Activated CD4-positive, alpha-beta memory T cell treated with anti-CD3 and anti-CD28 coated beads, Interleukin-2, amount 10 ng/mL, durations not matched to agents 7 days and 5 days (primary cell): ENCODE measurements at regions not wholly inside any gene's neighbourhood (a gene's known extent, or its start where the extent isn't known, plus 50 kb on each side); places are given as distances from the start of the nearest gene placed in this dataset.

Experiments
- CTCF ChIA-PET: fragments of 350-600 bp; sonication (Branson Sonifier 250); formaldehyde crosslinking; loops from one replicate; lab custom pipeline; 2021; ENCODE audit warnings: antibody characterized with exemption, inconsistent platforms; lab: Charles Lee
- POLR2A ChIA-PET: fragments of 350-600 bp; sonication (Branson Sonifier 250); formaldehyde crosslinking; loops from one replicate; lab custom pipeline; 2021; ENCODE audit warnings: antibody characterized with exemption; lab: Charles Lee
- DNase-seq: peaks from one replicate; pipeline ENCODE4 v3.0.0-alpha.2; 2020
- H3K27ac Mint-ChIP-seq: one replicate; pipeline ENCODE4 v1.8.0; 2021; ENCODE audit warnings: mild to moderate bottlenecking, mixed read lengths
- H3K27me3 Mint-ChIP-seq: one replicate; pipeline ENCODE4 v1.8.0; 2021; ENCODE audit warnings: mixed read lengths
- H3K36me3 Mint-ChIP-seq: one replicate; pipeline ENCODE4 v1.8.0; 2021; ENCODE audit warnings: low read depth, mixed read lengths
- H3K4me1 Mint-ChIP-seq: one replicate; pipeline ENCODE4 v1.8.0; 2021; ENCODE audit warnings: mixed read lengths
- H3K4me3 Mint-ChIP-seq: one replicate; pipeline ENCODE4 v1.8.0; 2021; ENCODE audit warnings: mild to moderate bottlenecking, mixed read lengths
- H3K9me3 Mint-ChIP-seq: one replicate; pipeline ENCODE4 v1.8.0; 2021; ENCODE audit warnings: mixed read lengths

GRCh38 chr12:92495108-92495507 lies 207.7 kb upstream of the PLEKHG7 start:
- Mint-ChIP-seq H3K36me3 (peaks cover 11% of the 10 kb centered on the region), H3K4me1 (peaks cover 15% of the 10 kb centered on the region), H3K9me3 (peaks cover 11% of the 10 kb centered on the region), H3K27ac (no peak overlapping the region), H3K4me3 (no peak overlapping the region), H3K27me3 (no peaks in the 10 kb centered on the region)
- DNase-seq = no peak
- CTCF ChIA-PET = interaction anchor here (2.5 kb wide), 1 partner anchor 8 kb away, joined by 7 read pairs; no protein-coding TSS in a partner anchor
- POLR2A ChIA-PET = interaction anchor here (1.2 to 3.0 kb wide), 3 partner anchors 8 to 10 kb away, joined by 3 to 12 read pairs (median 4); no protein-coding TSS in a partner anchor

- no peak overlapping the region for H3K4me3 Mint-ChIP-seq
- H3K36me3 Mint-ChIP-seq = peaks cover 11% of the 10 kb centered on the region
- CTCF ChIA-PET = interaction anchor here (0.8 to 2.5 kb wide), 2 partner anchors 10 to 13 kb away, joined by 5 to 7 read pairs; no protein-coding TSS in a partner anchor
- no peak overlapping the region for H3K27ac Mint-ChIP-seq
- POLR2A ChIA-PET = interaction anchor here (0.7 to 3.0 kb wide), 4 partner anchors 8 to 23 kb away, joined by 3 to 12 read pairs (median 4); no protein-coding TSS in a partner anchor
- no peak for DNase-seq
- H3K27me3 Mint-ChIP-seq = no peaks in the 10 kb centered on the region
- peaks cover 18% of the 10 kb centered on the region for H3K4me1 Mint-ChIP-seq
- peaks cover 18% of the 10 kb centered on the region for H3K9me3 Mint-ChIP-seq
These were observed 209.0 kb upstream of the PLEKHG7 start for GRCh38 chr12:92493816-92494215.

- H3K9me3 Mint-ChIP-seq = peaks cover 18% of the 10 kb centered on the region
- H3K27ac Mint-ChIP-seq = no peak overlapping the region
- peaks cover 11% of the 10 kb centered on the region for H3K36me3 Mint-ChIP-seq
- no peak overlapping the region for H3K4me3 Mint-ChIP-seq
- H3K27me3 Mint-ChIP-seq = no peaks in the 10 kb centered on the region
- H3K4me1 Mint-ChIP-seq = peaks cover 24% of the 10 kb centered on the region
- CTCF ChIA-PET = interaction anchor here (1.0 to 2.5 kb wide), 2 partner anchors 10 to 76 kb away, joined by 3 to 7 read pairs; no protein-coding TSS in a partner anchor
- POLR2A ChIA-PET = interaction anchor here (1.3 to 3.0 kb wide), 3 partner anchors 8 to 14 kb away, joined by 3 to 12 read pairs (median 3); no protein-coding TSS in a partner anchor
- DNase-seq = no peak
These were observed 209.8 kb upstream of the PLEKHG7 start for GRCh38 chr12:92492995-92493394.

- Mint-ChIP-seq H3K4me1 (peaks cover 24% of the 10 kb centered on the region), H3K9me3 (peaks cover 18% of the 10 kb centered on the region), H3K36me3 (peaks cover 11% of the 10 kb centered on the region), H3K4me3 (no peak overlapping the region), H3K27me3 (no peaks in the 10 kb centered on the region), H3K27ac (no peak overlapping the region)
- CTCF ChIA-PET = interaction anchor here (1.0 to 1.7 kb wide), 2 partner anchors 10 to 77 kb away, joined by 3 to 4 read pairs; no protein-coding TSS in a partner anchor
- POLR2A ChIA-PET = interaction anchor here (1.3 to 3.0 kb wide), 3 partner anchors 9 to 13 kb away, joined by 3 to 12 read pairs (median 3); no protein-coding TSS in a partner anchor
- DNase-seq = no peak
These were observed 210.5 kb upstream of the PLEKHG7 start for GRCh38 chr12:92492291-92492690.

- H3K9me3 Mint-ChIP-seq = peaks cover 18% of the 10 kb centered on the region
- DNase-seq = no peak
- CTCF ChIA-PET = interaction anchor here (0.9 kb wide), 1 partner anchor 81 kb away, joined by 3 read pairs; no protein-coding TSS in a partner anchor
- POLR2A ChIA-PET = no interaction called here
- H3K27me3 Mint-ChIP-seq = no peaks in the 10 kb centered on the region
- H3K4me3 Mint-ChIP-seq = no peak overlapping the region
- peaks cover 19% of the 10 kb centered on the region for H3K4me1 Mint-ChIP-seq
- no peak overlapping the region for H3K27ac Mint-ChIP-seq
- H3K36me3 Mint-ChIP-seq = peaks cover 7% of the 10 kb centered on the region
These were observed 213.0 kb upstream of the PLEKHG7 start for GRCh38 chr12:92489781-92490180.

- H3K9me3 Mint-ChIP-seq = peaks cover 16% of the 10 kb centered on the region
- CTCF ChIA-PET = interaction anchor here (0.9 kb wide), 1 partner anchor 80 kb away, joined by 3 read pairs; no protein-coding TSS in a partner anchor
- H3K27ac Mint-ChIP-seq = no peak overlapping the region
- no peak overlapping the region for H3K4me3 Mint-ChIP-seq
- H3K36me3 Mint-ChIP-seq = peaks cover 3% of the 10 kb centered on the region
- POLR2A ChIA-PET = no interaction called here
- peaks cover 15% of the 10 kb centered on the region for H3K4me1 Mint-ChIP-seq
- DNase-seq = no peak
- H3K27me3 Mint-ChIP-seq = no peaks in the 10 kb centered on the region
These were observed 214.1 kb upstream of the PLEKHG7 start for GRCh38 chr12:92488735-92489134.

GRCh38 chr12:92487138-92487485 lies 215.7 kb upstream of the PLEKHG7 start:
- Mint-ChIP-seq H3K9me3 (peaks cover 15% of the 10 kb centered on the region), H3K4me1 (peaks cover 13% of the 10 kb centered on the region), H3K4me3 (no peak overlapping the region), H3K36me3 (no peaks in the 10 kb centered on the region), H3K27ac (no peak overlapping the region), H3K27me3 (no peaks in the 10 kb centered on the region)
- no peak for DNase-seq
- ChIA-PET POLR2A (no interaction called here), CTCF (no interaction called here)

- no peak overlapping the region for H3K4me3 Mint-ChIP-seq
- H3K27ac Mint-ChIP-seq = no peak overlapping the region
- POLR2A ChIA-PET = no interaction called here
- H3K4me1 Mint-ChIP-seq = peaks cover 13% of the 10 kb centered on the region
- CTCF ChIA-PET = no interaction called here
- H3K9me3 Mint-ChIP-seq = peaks cover 11% of the 10 kb centered on the region
- no peaks in the 10 kb centered on the region for H3K36me3 Mint-ChIP-seq
- DNase-seq = no peak
- no peaks in the 10 kb centered on the region for H3K27me3 Mint-ChIP-seq
These were observed 216.2 kb upstream of the PLEKHG7 start for GRCh38 chr12:92486443-92487137.

GRCh38 chr12:92485351-92486348 lies 217.1 kb upstream of the PLEKHG7 start:
- H3K36me3 Mint-ChIP-seq = no peaks in the 10 kb centered on the region
- POLR2A ChIA-PET = interaction anchor here (1.0 to 1.1 kb wide), 2 partner anchors 9 to 340 kb away, joined by 3 read pairs; partner anchors contain the start of gene BTG1
- no peak overlapping the region for H3K27ac Mint-ChIP-seq
- no peaks in the 10 kb centered on the region for H3K27me3 Mint-ChIP-seq
- H3K4me3 Mint-ChIP-seq = no peak overlapping the region
- H3K4me1 Mint-ChIP-seq = peaks cover 13% of the 10 kb centered on the region
- CTCF ChIA-PET = no interaction called here
- H3K9me3 Mint-ChIP-seq = peaks cover 11% of the 10 kb centered on the region
- no peak for DNase-seq

GRCh38 chr12:92482599-92482998 lies 220.2 kb upstream of the PLEKHG7 start:
- Mint-ChIP-seq H3K27me3 (no peaks in the 10 kb centered on the region), H3K36me3 (peaks cover 3% of the 10 kb centered on the region), H3K27ac (no peak overlapping the region), H3K9me3 (peaks cover 5% of the 10 kb centered on the region), H3K4me1 (peaks cover 4% of the 10 kb centered on the region), H3K4me3 (no peak overlapping the region)
- CTCF ChIA-PET = interaction anchor here (1.9 kb wide), 1 partner anchor 8 kb away, joined by 4 read pairs; no protein-coding TSS in a partner anchor
- POLR2A ChIA-PET = no interaction called here
- no peak for DNase-seq

- Mint-ChIP-seq H3K27ac (no peak overlapping the region), H3K9me3 (peaks cover 5% of the 10 kb centered on the region), H3K36me3 (peaks cover 3% of the 10 kb centered on the region), H3K27me3 (no peaks in the 10 kb centered on the region), H3K4me3 (no peak overlapping the region), H3K4me1 (peaks cover 4% of the 10 kb centered on the region)
- POLR2A ChIA-PET = interaction anchor here (0.6 kb wide), 1 partner anchor 106 kb away, joined by 4 read pairs; no protein-coding TSS in a partner anchor
- CTCF ChIA-PET = interaction anchor here (1.9 kb wide), 1 partner anchor 10 kb away, joined by 4 read pairs; no protein-coding TSS in a partner anchor
- no peak for DNase-seq
These were observed 221.7 kb upstream of the PLEKHG7 start for GRCh38 chr12:92481066-92481465.

- Mint-ChIP-seq H3K4me3 (no peak overlapping the region), H3K27ac (no peak overlapping the region), H3K27me3 (no peaks in the 10 kb centered on the region), H3K4me1 (no peaks in the 10 kb centered on the region), H3K9me3 (peaks cover 5% of the 10 kb centered on the region), H3K36me3 (peaks cover 3% of the 10 kb centered on the region)
- DNase-seq = no peak
- CTCF ChIA-PET = no interaction called here
- POLR2A ChIA-PET = interaction anchor here (1.1 to 1.2 kb wide), 2 partner anchors 14 to 27 kb away, joined by 3 read pairs; no protein-coding TSS in a partner anchor
These were observed 224.1 kb upstream of the PLEKHG7 start for GRCh38 chr12:92478692-92479091.
